ENCODE measurements at regions not wholly inside any gene's neighbourhood (a gene's known extent, or its start where the extent isn't known, plus 50 kb on each side); places are given as distances from the start of the nearest gene placed in this dataset.

DNA sequence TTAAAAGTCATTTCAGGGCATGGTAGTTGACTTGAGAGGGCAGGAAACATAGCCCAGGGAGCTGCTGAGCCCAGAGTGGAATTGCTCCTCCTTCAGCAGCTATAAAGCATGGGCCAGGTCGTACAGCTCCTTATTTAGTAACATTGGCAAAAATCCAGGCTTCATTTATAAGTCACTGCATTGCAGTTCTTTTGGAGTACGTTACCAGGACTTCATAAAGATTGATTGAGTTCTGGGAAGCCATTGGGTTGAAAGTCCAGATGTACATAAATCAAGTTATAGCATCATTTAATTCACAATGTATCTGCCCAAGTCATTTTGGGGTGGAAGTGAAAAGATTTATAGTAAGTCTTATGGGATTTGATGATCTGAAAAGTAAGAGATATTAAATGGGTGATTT lies 53.0 kb upstream of the ANKEF1 start:
- DNase-seq (ENCODE audit: low spot score) = no peak
- in situ Hi-C loops (cut with MboI; ENCODE audit: low sequenced_read_pairs, unreplicated experiment) = no loop called here
- TF ChIP-seq, protein P1, sequence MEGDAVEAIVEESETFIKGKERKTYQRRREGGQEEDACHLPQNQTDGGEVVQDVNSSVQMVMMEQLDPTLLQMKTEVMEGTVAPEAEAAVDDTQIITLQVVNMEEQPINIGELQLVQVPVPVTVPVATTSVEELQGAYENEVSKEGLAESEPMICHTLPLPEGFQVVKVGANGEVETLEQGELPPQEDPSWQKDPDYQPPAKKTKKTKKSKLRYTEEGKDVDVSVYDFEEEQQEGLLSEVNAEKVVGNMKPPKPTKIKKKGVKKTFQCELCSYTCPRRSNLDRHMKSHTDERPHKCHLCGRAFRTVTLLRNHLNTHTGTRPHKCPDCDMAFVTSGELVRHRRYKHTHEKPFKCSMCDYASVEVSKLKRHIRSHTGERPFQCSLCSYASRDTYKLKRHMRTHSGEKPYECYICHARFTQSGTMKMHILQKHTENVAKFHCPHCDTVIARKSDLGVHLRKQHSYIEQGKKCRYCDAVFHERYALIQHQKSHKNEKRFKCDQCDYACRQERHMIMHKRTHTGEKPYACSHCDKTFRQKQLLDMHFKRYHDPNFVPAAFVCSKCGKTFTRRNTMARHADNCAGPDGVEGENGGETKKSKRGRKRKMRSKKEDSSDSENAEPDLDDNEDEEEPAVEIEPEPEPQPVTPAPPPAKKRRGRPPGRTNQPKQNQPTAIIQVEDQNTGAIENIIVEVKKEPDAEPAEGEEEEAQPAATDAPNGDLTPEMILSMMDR (IDR thresholded peaks at IDR 0.05; ENCODE audit: borderline replicate concordance, control extremely low read depth, extremely low read depth, insufficient read depth, missing control alignments) = no peak

- TF ChIP-seq, protein P1 (IDR thresholded peaks at IDR 0.05; ENCODE audit: borderline replicate concordance, control extremely low read depth, extremely low read depth, insufficient read depth, missing control alignments) = peak; percentile 67
Measured at GRCh38 chr20:9978397-9979004, 56.3 kb upstream of the ANKEF1 start.

GRCh38 chr20:9977629-9978028 lies 57.2 kb upstream of the ANKEF1 start:
- DNase-seq (ENCODE audit: low spot score) = no peak

More at GRCh38 chr20:9978397-9979004, 56.3 kb upstream of the ANKEF1 start:
- in situ Hi-C loops (cut with MboI; ENCODE audit: low sequenced_read_pairs, unreplicated experiment) = loop anchor here (10.0 kb wide), 1 partner anchor 116 kb away; no protein-coding TSS in a partner anchor
- DNase-seq (ENCODE audit: low spot score) = peak; percentile 58

DNA sequence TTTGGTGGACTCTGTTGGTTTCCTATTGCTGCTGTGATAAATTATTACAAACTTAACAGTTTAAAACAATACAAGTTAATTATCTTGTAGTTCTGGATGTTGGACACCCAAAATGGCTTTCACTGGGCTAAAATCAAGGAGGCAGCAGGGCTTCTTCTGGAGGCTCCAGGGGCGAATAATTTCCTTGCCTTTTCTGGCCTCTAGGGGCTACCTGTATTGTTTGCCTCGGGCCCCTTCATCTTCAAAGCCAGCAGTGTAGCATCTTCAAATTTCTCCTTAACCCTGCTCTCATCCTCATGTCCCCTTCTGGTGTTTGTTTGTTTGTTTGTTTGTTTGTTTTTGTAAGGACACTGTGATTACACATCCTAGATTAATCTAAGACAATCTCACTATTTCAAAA lies 60.5 kb upstream of the ANKEF1 start:
- in situ Hi-C loops (cut with MboI; ENCODE audit: low sequenced_read_pairs, unreplicated experiment) = loop anchor here (10.0 kb wide), 1 partner anchor 120 kb away; no protein-coding TSS in a partner anchor
- no peak for DNase-seq (ENCODE audit: low spot score)
- TF ChIP-seq, protein P1 (IDR thresholded peaks at IDR 0.05; ENCODE audit: borderline replicate concordance, control extremely low read depth, extremely low read depth, insufficient read depth, missing control alignments) = no peak

More at GRCh38 chr20:9977629-9978028, 57.2 kb upstream of the ANKEF1 start:
- in situ Hi-C loops (cut with MboI; ENCODE audit: low sequenced_read_pairs, unreplicated experiment) = loop anchor here (10.0 kb wide), 1 partner anchor 117 kb away; no protein-coding TSS in a partner anchor
- TF ChIP-seq, protein P1 (IDR thresholded peaks at IDR 0.05; ENCODE audit: borderline replicate concordance, control extremely low read depth, extremely low read depth, insufficient read depth, missing control alignments) = no peak

DNA sequence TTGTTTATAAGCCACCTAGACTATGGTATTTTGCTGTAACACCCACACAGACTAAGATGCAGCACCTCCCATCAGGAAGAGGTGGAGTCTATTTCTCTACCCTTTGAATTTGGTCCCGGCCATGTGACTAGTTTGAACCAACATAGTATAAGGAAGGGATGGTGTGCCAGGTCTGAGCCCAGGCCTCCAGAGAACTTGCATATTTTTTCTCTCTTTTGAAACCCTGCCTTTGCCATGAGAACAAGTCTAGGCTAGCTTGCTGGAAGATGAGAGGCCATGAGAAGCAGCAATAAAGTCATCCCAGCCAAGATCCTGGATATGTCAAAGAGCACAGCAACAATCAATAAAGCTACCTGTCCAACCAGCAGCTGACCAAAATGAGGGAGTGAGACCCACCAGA lies 63.0 kb upstream of the ANKEF1 start:
- no peak for DNase-seq (ENCODE audit: low spot score)
- in situ Hi-C loops (cut with MboI; ENCODE audit: low sequenced_read_pairs, unreplicated experiment) = loop anchor here (10.0 kb wide), 1 partner anchor 123 kb away; no protein-coding TSS in a partner anchor
- TF ChIP-seq, protein P1 (IDR thresholded peaks at IDR 0.05; ENCODE audit: borderline replicate concordance, control extremely low read depth, extremely low read depth, insufficient read depth, missing control alignments) = no peak

- in situ Hi-C loops (cut with MboI; ENCODE audit: low sequenced_read_pairs, unreplicated experiment) = loop anchor here (10.0 kb wide), 1 partner anchor 125 kb away; no protein-coding TSS in a partner anchor
- no peak for DNase-seq (ENCODE audit: low spot score)
- TF ChIP-seq, protein P1 (IDR thresholded peaks at IDR 0.05; ENCODE audit: borderline replicate concordance, control extremely low read depth, extremely low read depth, insufficient read depth, missing control alignments) = no peak
Measured at GRCh38 chr20:9969626-9970025, 65.2 kb upstream of the ANKEF1 start.

Data from GM13976 (cell line).